Left ventricle myocardium inferior (tissue), 1 donor: ENCODE measurements at regions not wholly inside any gene's neighbourhood (a gene's known extent, or its start where the extent isn't known, plus 50 kb on each side); places are given as distances from the start of the nearest gene placed in this dataset.

Experiments used
- DNase-seq: peaks from one replicate; pipeline ENCODE4 v3.0.0-alpha.2; 2020
- H3K27ac ChIP-seq: fragments of 200-600 bp; replicated peaks from 2 replicates; pipeline ENCODE4 v1.8.0; 2021
- H3K27me3 ChIP-seq: fragments of 200-600 bp; 2 replicates; pipeline ENCODE4 v1.8.0; 2021; ENCODE audit warnings: low read depth
- H3K36me3 ChIP-seq: fragments of 200-600 bp; 2 replicates; pipeline ENCODE4 v1.8.0; 2021
- H3K4me1 ChIP-seq: fragments of 200-600 bp; 2 replicates; pipeline ENCODE4 v1.8.0; 2021
- H3K4me3 ChIP-seq: fragments of 200-600 bp; 2 replicates; pipeline ENCODE4 v1.8.0; 2021; ENCODE audit warnings: mild to moderate bottlenecking, moderate library complexity
- H3K9me3 ChIP-seq: fragments of 200-600 bp; replicated peaks from 2 replicates; pipeline ENCODE4 v1.8.0; 2021
- intact Hi-C: fragments of 100-400 bp; cut with micrococcal nuclease; formaldehyde crosslinking; loops from one replicate; pipeline ENCODE4 v1.11.0; 2022
- TF ChIP-seq, protein P1 (sequence below): fragments of 200-600 bp; IDR thresholded peaks from 2 replicates; pipeline ENCODE4 v1.8.0; 2021; ENCODE audit warnings: antibody characterized with exemption, mild to moderate bottlenecking, borderline replicate concordance
- donor health status: DM: no; HTN: yes; CAD: no; lungs with severe emphysema.

DNA sequence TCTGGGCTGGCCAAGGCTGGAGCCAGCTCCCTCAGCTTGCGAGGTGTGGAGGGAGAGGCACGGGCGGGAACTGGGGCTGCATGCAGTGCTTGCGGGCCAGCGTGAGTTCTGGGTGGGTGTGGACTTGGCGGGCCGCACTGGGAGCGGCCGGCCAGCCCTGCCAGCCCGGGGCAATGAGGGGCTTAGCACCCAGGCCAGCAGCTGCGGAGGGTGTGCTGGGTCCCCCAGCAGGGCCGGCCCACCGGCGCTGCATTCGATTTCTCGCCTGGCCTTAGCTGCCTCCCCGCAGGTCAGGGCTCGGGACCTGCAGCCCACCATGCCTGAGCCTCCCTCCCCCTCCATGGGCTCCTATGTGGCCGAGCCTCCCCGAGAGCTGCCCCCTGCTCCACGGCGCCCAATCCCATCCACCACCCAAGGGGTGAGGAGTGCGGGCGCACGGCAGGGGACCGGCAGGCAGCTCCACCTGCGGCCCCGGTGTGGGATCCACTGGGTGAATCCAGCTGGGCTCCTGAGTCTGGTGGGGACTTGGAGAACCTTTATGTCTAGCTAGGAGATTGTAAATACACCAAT, 302.6 kb upstream of the ADAMTS16 start:
- Histone ChIP-seq H3K27me3 (peaks cover 5% of the 10 kb centered on the region), H3K4me1 (no peaks in the 10 kb centered on the region), H3K9me3 (no peaks in the 10 kb centered on the region), H3K36me3 (no peaks in the 10 kb centered on the region), H3K27ac (no peak overlapping the region), H3K4me3 (no peak overlapping the region)
- intact Hi-C loops: no loop called here
- no peak for DNase-seq
- TF ChIP-seq, protein P1, sequence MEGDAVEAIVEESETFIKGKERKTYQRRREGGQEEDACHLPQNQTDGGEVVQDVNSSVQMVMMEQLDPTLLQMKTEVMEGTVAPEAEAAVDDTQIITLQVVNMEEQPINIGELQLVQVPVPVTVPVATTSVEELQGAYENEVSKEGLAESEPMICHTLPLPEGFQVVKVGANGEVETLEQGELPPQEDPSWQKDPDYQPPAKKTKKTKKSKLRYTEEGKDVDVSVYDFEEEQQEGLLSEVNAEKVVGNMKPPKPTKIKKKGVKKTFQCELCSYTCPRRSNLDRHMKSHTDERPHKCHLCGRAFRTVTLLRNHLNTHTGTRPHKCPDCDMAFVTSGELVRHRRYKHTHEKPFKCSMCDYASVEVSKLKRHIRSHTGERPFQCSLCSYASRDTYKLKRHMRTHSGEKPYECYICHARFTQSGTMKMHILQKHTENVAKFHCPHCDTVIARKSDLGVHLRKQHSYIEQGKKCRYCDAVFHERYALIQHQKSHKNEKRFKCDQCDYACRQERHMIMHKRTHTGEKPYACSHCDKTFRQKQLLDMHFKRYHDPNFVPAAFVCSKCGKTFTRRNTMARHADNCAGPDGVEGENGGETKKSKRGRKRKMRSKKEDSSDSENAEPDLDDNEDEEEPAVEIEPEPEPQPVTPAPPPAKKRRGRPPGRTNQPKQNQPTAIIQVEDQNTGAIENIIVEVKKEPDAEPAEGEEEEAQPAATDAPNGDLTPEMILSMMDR: no peak

DNA sequence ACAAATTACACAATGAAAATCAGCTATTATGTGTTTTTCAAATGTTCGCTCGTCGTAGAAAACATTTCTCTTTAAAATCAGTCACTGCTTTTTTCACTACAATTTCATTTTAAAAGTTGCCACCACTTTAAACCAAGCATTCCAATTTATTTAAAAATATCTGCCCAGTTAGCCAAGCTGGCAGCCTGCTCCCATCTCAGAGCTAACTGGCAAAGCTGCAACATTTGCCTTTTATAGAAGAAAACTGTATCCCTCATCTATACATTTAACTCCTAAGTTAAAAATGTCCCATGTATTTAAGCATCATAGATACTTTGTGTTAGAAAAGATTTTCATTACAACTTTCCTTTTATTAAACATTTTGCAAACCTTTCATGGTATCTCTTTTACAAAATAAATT, 294.9 kb upstream of the ADAMTS16 start:
- TF ChIP-seq, protein P1: no peak
- Histone ChIP-seq H3K27ac (no peak overlapping the region), H3K9me3 (no peaks in the 10 kb centered on the region), H3K27me3 (no peaks in the 10 kb centered on the region), H3K4me1 (no peaks in the 10 kb centered on the region), H3K4me3 (no peak overlapping the region), H3K36me3 (no peaks in the 10 kb centered on the region)
- DNase-seq: no peak
- intact Hi-C loops: no loop called here

DNA sequence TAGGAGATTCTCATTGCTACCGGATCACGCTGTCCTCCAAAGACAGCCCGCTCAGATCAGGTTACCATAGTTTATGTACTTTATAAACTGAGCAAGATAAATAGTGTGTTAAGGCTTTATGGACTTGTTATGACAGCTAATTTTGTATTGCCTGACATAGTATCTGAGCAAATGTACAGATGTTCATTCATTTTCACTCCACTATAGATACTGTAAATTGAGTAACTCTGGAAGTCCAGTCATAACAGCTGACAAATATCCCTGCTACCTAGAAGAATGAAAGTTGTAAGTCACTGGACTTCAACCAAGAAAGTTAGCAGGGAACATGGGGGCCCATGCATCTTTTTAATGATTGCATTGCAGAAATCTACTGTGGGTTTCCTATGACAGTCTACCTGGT, 292.4 kb upstream of the ADAMTS16 start:
- no peak overlapping the region for H3K27ac ChIP-seq
- no peak for DNase-seq
- peaks cover 9% of the 10 kb centered on the region for H3K9me3 ChIP-seq
- no peaks in the 10 kb centered on the region for H3K27me3 ChIP-seq
- H3K4me1 ChIP-seq: no peaks in the 10 kb centered on the region
- intact Hi-C loops: no loop called here
- TF ChIP-seq, protein P1: no peak
- H3K4me3 ChIP-seq: no peak overlapping the region
- H3K36me3 ChIP-seq: no peaks in the 10 kb centered on the region

DNA sequence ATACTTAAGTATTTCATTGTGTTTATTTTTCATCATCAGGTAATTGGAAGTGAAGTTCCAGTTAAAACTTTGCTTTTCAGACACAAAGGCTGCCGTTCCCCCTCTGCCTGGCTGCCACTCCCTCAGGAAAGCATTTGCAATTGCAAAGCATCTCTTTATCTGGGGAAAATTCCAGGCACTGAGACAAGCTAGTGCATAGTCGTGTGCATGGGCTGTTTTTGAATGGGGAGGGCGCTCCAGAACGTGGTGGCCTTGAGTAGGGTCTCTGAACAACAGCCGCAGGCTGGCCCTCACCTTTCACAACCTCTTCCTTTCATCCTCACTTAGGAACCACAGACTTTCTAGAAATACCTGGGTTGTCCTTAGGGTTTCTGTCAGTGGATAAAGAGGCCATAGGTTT, 285.1 kb upstream of the ADAMTS16 start:
- no peak overlapping the region for H3K27ac ChIP-seq
- peaks cover 9% of the 10 kb centered on the region for H3K9me3 ChIP-seq
- no peak overlapping the region for H3K4me3 ChIP-seq
- H3K4me1 ChIP-seq: no peaks in the 10 kb centered on the region
- peaks cover 3% of the 10 kb centered on the region for H3K27me3 ChIP-seq
- no peaks in the 10 kb centered on the region for H3K36me3 ChIP-seq
- intact Hi-C loops: no loop called here
- DNase-seq: no peak
- TF ChIP-seq, protein P1: no peak

DNA sequence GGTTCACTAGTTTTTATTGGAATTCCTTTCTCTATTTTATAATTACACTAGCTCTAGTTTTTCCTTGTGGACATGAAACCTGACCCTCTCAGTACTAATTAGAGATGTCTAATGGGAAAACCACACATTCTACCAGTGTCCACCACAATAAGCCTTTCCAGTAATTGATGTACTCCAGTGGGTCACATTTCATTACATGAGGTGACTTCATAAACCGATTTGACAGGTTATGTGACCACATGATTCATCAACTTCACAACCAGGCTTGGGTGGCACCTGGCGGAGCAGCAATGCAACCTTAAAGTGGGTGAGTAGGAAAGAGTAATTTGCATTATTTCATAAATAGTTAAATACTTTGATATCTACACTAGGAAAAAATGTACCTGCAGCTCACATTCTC, 284.2 kb upstream of the ADAMTS16 start:
- H3K36me3 ChIP-seq: no peaks in the 10 kb centered on the region
- H3K9me3 ChIP-seq: peaks cover 7% of the 10 kb centered on the region
- no peak overlapping the region for H3K27ac ChIP-seq
- intact Hi-C loops: no loop called here
- TF ChIP-seq, protein P1: no peak
- no peak for DNase-seq
- H3K4me1 ChIP-seq: no peaks in the 10 kb centered on the region
- no peak overlapping the region for H3K4me3 ChIP-seq
- H3K27me3 ChIP-seq: peaks cover 3% of the 10 kb centered on the region

DNA sequence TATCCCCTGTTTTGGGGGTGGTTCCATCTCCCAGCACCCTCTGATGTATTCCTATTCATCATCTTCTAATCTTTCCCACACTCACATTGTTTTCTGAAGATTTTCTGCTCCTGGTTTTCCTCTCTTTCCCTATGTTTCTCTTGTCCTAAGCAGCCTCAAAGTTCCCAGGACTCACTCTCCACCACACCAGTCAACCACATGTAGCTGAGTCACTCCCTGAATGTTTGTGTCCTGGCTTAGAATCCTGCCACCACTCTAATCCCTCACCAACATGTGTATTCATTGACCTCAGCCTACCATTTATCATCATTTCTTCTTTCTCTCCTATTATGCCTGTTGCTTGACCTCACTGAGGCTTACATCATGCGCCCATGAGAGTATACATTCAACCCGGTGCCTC, 282.4 kb upstream of the ADAMTS16 start:
- TF ChIP-seq, protein P1: no peak
- no peak for DNase-seq
- Histone ChIP-seq H3K27ac (no peak overlapping the region), H3K9me3 (no peaks in the 10 kb centered on the region), H3K27me3 (peaks cover 3% of the 10 kb centered on the region), H3K4me1 (no peaks in the 10 kb centered on the region), H3K36me3 (no peaks in the 10 kb centered on the region), H3K4me3 (no peak overlapping the region)
- intact Hi-C loops: no loop called here
